NCI-H1417 (cell line): ENCODE measurements at regions not wholly inside any gene's neighbourhood (a gene's known extent, or its start where the extent isn't known, plus 50 kb on each side); places are given as distances from the start of the nearest gene placed in this dataset.
A peak's percentile ranks its signal among the peaks of the same experiment; 100 is the strongest.

Source experiments
- DNase-seq, 3 experiments: peaks; one replicate each; lab custom pipeline; 2025; lab: John Stamatoyannopoulos, UW

- no peak for DNase-seq
Measured at GRCh38 chr2:225140723-225141122, 98.5 kb upstream of the DOCK10 start.

GRCh38 chr2:225137971-225138370, 95.7 kb upstream of the DOCK10 start:
- no peak for DNase-seq

- DNase-seq: no peak
Measured at GRCh38 chr2:225136552-225136951, 94.3 kb upstream of the DOCK10 start.

GRCh38 chr2:225131898-225132297, 89.6 kb upstream of the DOCK10 start:
- DNase-seq: no peak

GRCh38 chr2:225130093-225130492, 87.8 kb upstream of the DOCK10 start:
- DNase-seq: peak in 1 of 3 experiments; percentile 20

- DNase-seq: peak in 2 of 3 experiments; percentile 54 to 89
Measured at GRCh38 chr2:225124311-225125017, 82.2 kb upstream of the DOCK10 start.

- DNase-seq: peak in 2 of 3 experiments; percentile 10 to 58
Measured at GRCh38 chr2:225122583-225123486, 80.6 kb upstream of the DOCK10 start.

GRCh38 chr2:225122007-225122406, 79.7 kb upstream of the DOCK10 start:
- peak in 1 of 3 experiments; percentile 21 for DNase-seq

GRCh38 chr2:225120186-225120585, 77.9 kb upstream of the DOCK10 start:
- peak in 2 of 3 experiments; percentile 49 to 75 for DNase-seq

GRCh38 chr2:225117051-225117716, 74.9 kb upstream of the DOCK10 start:
- DNase-seq: no peak

- DNase-seq: no peak
Measured at GRCh38 chr2:225114786-225115323, 72.6 kb upstream of the DOCK10 start.

GRCh38 chr2:225113371-225114015, 71.2 kb upstream of the DOCK10 start:
- peak in 1 of 3 experiments; percentile 4 for DNase-seq

GRCh38 chr2:225112362-225113126, 70.3 kb upstream of the DOCK10 start:
- DNase-seq: no peak

- DNase-seq: no peak
Measured at GRCh38 chr2:225108805-225109204, 66.5 kb upstream of the DOCK10 start.

GRCh38 chr2:225104971-225105370, 62.7 kb upstream of the DOCK10 start:
- DNase-seq: no peak

- no peak for DNase-seq
Measured at GRCh38 chr2:225104321-225104720, 62.1 kb upstream of the DOCK10 start.

GRCh38 chr2:225103737-225104141, 61.5 kb upstream of the DOCK10 start:
- DNase-seq: no peak

- peak in 1 of 3 experiments; percentile 5 for DNase-seq
Measured at GRCh38 chr2:225100856-225101294, 58.6 kb upstream of the DOCK10 start.

- no peak for DNase-seq
Measured at GRCh38 chr2:225100269-225100668, 58.0 kb upstream of the DOCK10 start.

GRCh38 chr2:225097035-225097434, 54.8 kb upstream of the DOCK10 start:
- no peak for DNase-seq
